GM12878 (cell line): ENCODE measurements at regions not wholly inside any gene's neighbourhood (a gene's known extent, or its start where the extent isn't known, plus 50 kb on each side); places are given as distances from the start of the nearest gene placed in this dataset.

Experiments
- ATAC-seq: fragments of 200-7000 bp; cut with Tn5 transposase; 3 replicates; pipeline ENCODE4 v1.9.1; 2020; ENCODE audit warnings: mild to moderate bottlenecking, moderate library complexity
- BruUV-seq: library from RNA; stranded (reverse); fragments of 400-500 nt; replicated peaks from 2 replicates; lab custom pipeline; 2021; lab: Mats Ljungman, UMichigan
- CTCF ChIA-PET: fragments of 300-600 bp; sonication (Branson Sonifier 250); formaldehyde crosslinking; extraction: SDS; loops from one replicate; lab custom pipeline; 2021; ENCODE audit warnings: inconsistent platforms; lab: Yijun Ruan, JAX
- POLR2A ChIA-PET: fragments of 350-600 bp; formaldehyde crosslinking; extraction: SDS; loops from one replicate; lab custom pipeline; 2021; ENCODE audit warnings: inconsistent platforms; lab: Charles Lee
- RAD21 ChIA-PET: fragments of 300-600 bp; sonication (Branson Sonifier 250); formaldehyde crosslinking; loops from one replicate; lab custom pipeline; 2023; ENCODE audit warnings: antibody characterized with exemption; ENCODE audit not compliant: unreplicated experiment; lab: Charles Lee
- SMC1A ChIA-PET: fragments of 300-600 bp; sonication (Branson Sonifier 250); formaldehyde crosslinking; loops from one replicate; lab custom pipeline; 2023; ENCODE audit not compliant: unreplicated experiment, uncharacterized antibody; lab: Charles Lee
- DNase-seq: peaks from one replicate; pipeline ENCODE4 v3.0.0-alpha.2; 2011; ENCODE audit warnings: low read depth, low spot score
- FAIRE-seq: peaks from 3 replicates; lab custom pipeline; 2011; peaks lifted over from hg19 to GRCh38; lab: Jason Lieb, UNC
- H2AFZ ChIP-seq: 2 replicates; pipeline ENCODE4 v1.6.0; 2011; ENCODE audit warnings: low read depth, low read length, control low read depth; ENCODE audit not compliant: control insufficient read depth
- H3K27ac ChIP-seq: 2 replicates; pipeline ENCODE4 v1.5.1; 2011; ENCODE audit warnings: control low read depth; ENCODE audit not compliant: control insufficient read depth, insufficient read depth
- H3K27me3 ChIP-seq, 2 experiments: replicated peaks in 1 of 2; 2 replicates each; pipeline versions ENCODE4 v1.6.0 to v1.6.1; 2011; ENCODE audit warnings: low read length in 1 of 2; ENCODE audit not compliant: control insufficient read depth in 2 of 2, insufficient read depth in 2 of 2
- H3K36me3 ChIP-seq, 2 experiments: 2 replicates each; pipeline ENCODE4 v1.5.1; 2011; ENCODE audit warnings: low read length in 1 of 2; ENCODE audit not compliant: control insufficient read depth in 2 of 2, insufficient read depth in 2 of 2
- H3K4me1 ChIP-seq: 2 replicates; pipeline ENCODE4 v1.6.1; 2011; ENCODE audit warnings: mild to moderate bottlenecking, low read length, moderate library complexity, mixed read lengths; ENCODE audit not compliant: control insufficient read depth, insufficient read depth
- H3K4me2 ChIP-seq: 2 replicates; pipeline ENCODE4 v1.6.0; 2011; ENCODE audit warnings: control low read depth; ENCODE audit not compliant: control insufficient read depth, insufficient read depth
- H3K4me3 ChIP-seq: fragments of 200-600 bp; sonication (generic); 2 replicates; pipeline ENCODE4 v1.5.1; 2016
- H3K79me2 ChIP-seq: 2 replicates; pipeline ENCODE4 v1.6.0; 2011; ENCODE audit warnings: low read length; ENCODE audit not compliant: control insufficient read depth, insufficient read depth
- H3K9ac ChIP-seq: 2 replicates; pipeline ENCODE4 v1.8.0; 2011; ENCODE audit warnings: low read length, control low read depth, mixed read lengths; ENCODE audit not compliant: control insufficient read depth, insufficient read depth
- H3K9me3 ChIP-seq: replicated peaks from 3 replicates; pipeline ENCODE4 v1.5.1; 2011; ENCODE audit warnings: mild to moderate bottlenecking, low read length; ENCODE audit not compliant: control insufficient read depth, insufficient read depth
- H4K20me1 ChIP-seq: 2 replicates; pipeline ENCODE4 v1.6.0; 2011; ENCODE audit not compliant: control insufficient read depth, insufficient read depth
- CBFB ChIP-seq: IDR thresholded peaks from 2 replicates; pipeline ENCODE4 v1.6.1; 2016; ENCODE audit warnings: antibody characterized with exemption, low read depth
- FOXK2 ChIP-seq: fragments of 450-650 bp; IDR thresholded peaks from 2 replicates; pipeline ENCODE4 v1.6.1; 2017; ENCODE audit warnings: mild to moderate bottlenecking, moderate library complexity
- HDAC2 ChIP-seq: fragments of 200-600 bp; sonication (generic); IDR thresholded peaks from 2 replicates; pipeline ENCODE4 v1.6.1; 2017
- IKZF2 ChIP-seq, 2 experiments: fragments of 450-650 bp; IDR thresholded peaks; 2 replicates each; pipeline ENCODE4 v1.6.1; 2017; ENCODE audit warnings: mild to moderate bottlenecking in 2 of 2, moderate library complexity in 2 of 2
- MEF2A ChIP-seq: IDR thresholded peaks from 2 replicates; pipeline ENCODE4 v1.6.1; 2011; ENCODE audit warnings: low read depth, mild to moderate bottlenecking, low read length, moderate library complexity; ENCODE audit not compliant: insufficient read depth
- MTA2 ChIP-seq: fragments of 450-650 bp; IDR thresholded peaks from 2 replicates; pipeline ENCODE4 v1.6.1; 2016; ENCODE audit warnings: low read depth, mild to moderate bottlenecking, moderate library complexity
- MXI1 ChIP-seq: fragments of 150-350 bp; IDR thresholded peaks from 2 replicates; pipeline ENCODE4 v1.6.1; 2011; ENCODE audit warnings: low read depth, mild to moderate bottlenecking, inconsistent platforms, low read length, improper control_type of control experiment
- NFYA ChIP-seq: IDR thresholded peaks from 2 replicates; pipeline ENCODE4 v1.6.1; 2011; ENCODE audit warnings: low read depth, mild to moderate bottlenecking, low read length, improper control_type of control experiment, borderline replicate concordance
- NR2F1 ChIP-seq: fragments of 450-650 bp; conservative IDR thresholded peaks from 2 replicates; pipeline ENCODE4 v1.6.1; 2017; ENCODE audit warnings: mild to moderate bottlenecking
- POLR2AphosphoS2 ChIP-seq: IDR thresholded peaks from 2 replicates; pipeline ENCODE4 v1.6.1; 2011; ENCODE audit warnings: low read depth, mild to moderate bottlenecking, low read length, improper control_type of control experiment, moderate library complexity
- SMC3 ChIP-seq: IDR thresholded peaks from 2 replicates; pipeline ENCODE4 v1.6.1; 2011; ENCODE audit warnings: low read length, improper control_type of control experiment, borderline replicate concordance
- STAT1 ChIP-seq: fragments of 450-650 bp; conservative IDR thresholded peaks from 2 replicates; pipeline ENCODE4 v1.6.1; 2014; ENCODE audit warnings: antibody characterized with exemption, mild to moderate bottlenecking
- SUZ12 ChIP-seq: fragments of 200-600 bp; sonication (generic); IDR thresholded peaks from one replicate; pipeline ENCODE4 v1.6.1; 2018; ENCODE audit warnings: antibody characterized with exemption, mild to moderate bottlenecking; ENCODE audit not compliant: unreplicated experiment
- ZBED1 ChIP-seq: IDR thresholded peaks from 2 replicates; pipeline ENCODE4 v1.6.1; 2016; ENCODE audit warnings: borderline replicate concordance
- ZNF687 ChIP-seq: fragments of 450-650 bp; IDR thresholded peaks from 2 replicates; pipeline ENCODE4 v1.6.1; 2017; ENCODE audit warnings: mild to moderate bottlenecking, moderate library complexity
- WGBS: methylation state at CpG from one replicate; pipeline ENCODE4 v1.1.6; 2016; ENCODE audit warnings: low lambda C conversion rate; ENCODE audit not compliant: insufficient replicate concordance, insufficient coverage; ENCODE audit errors: missing lambda C conversion rate; 5-methylcytosine and 5-hydroxymethylcytosine counted together
- in situ Hi-C: fragments of 300-500 bp; cut with MboI; formaldehyde crosslinking; loops from 9 replicates; pipeline ENCODE4 v1.14.3; 2018; ENCODE audit warnings: mixed read lengths
- intact Hi-C: fragments of 100-400 bp; cut with micrococcal nuclease; formaldehyde crosslinking; loops from one replicate; pipeline ENCODE4 v1.14.2; 2022; ENCODE audit not compliant: unreplicated experiment

DNA sequence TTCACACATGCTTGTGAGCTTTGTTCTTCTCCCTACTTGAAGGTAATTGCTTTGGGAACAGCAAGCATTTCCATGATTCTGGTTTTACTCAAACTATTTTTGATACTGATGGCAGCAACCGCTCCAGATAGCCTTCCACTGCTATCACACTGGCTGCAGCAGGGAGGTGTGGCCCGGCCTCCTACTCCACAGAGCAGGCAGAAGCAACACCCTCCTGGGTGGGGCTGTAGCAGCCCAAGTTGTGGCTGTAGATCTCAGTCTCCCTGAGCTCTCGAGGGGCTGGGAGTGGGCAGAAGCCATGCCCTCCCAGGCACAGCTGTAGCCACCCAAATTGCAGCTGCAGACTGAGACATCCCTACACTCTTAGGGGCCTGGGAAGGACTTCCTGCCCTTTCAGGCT lies 878.8 kb upstream of the GBE1 start (continued):
- TF ChIP-seq NR2F1 (no peak), CBFB (no peak), ZNF687 (no peak), SMC3 (no peak), POLR2AphosphoS2 (no peak), IKZF2 (IDR thresholded peaks at IDR 0.05) (no peak), ZBED1 (no peak)

DNA sequence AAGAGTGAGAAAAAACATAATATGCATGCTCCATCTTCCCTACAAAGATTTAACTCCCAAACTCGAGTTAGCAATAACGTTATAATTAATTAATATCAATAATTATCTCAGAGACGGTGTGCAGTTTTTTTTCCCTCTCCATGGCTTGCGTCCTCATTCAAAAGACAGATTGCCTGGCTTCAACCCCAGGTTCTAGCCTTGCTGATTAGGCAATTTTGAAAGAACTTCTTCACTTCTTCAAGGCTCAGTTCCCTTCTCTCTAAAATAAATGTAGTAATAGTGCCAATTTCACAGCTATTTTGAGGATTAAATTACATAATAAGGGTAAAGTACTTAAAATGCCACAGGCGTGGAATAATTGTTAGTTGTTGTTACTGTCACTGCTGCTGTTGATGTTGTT lies 876.1 kb upstream of the GBE1 start:
- FAIRE-seq (no peak), DNase-seq (no peak), ATAC-seq (no peak)
- intact Hi-C loops = loop anchor here (10.0 kb wide), 1 partner anchor 887 kb away; no protein-coding TSS in a partner anchor
- H2AFZ ChIP-seq = no peak overlapping the region
- H3K79me2 ChIP-seq = no peaks in the 10 kb centered on the region
- RAD21 ChIA-PET = no interaction called here
- H3K27ac ChIP-seq = no peak overlapping the region
- TF ChIP-seq HDAC2 = no peak
- TF ChIP-seq FOXK2 = no peak
- no peak for TF ChIP-seq MEF2A
- TF ChIP-seq SUZ12 = no peak
- no peak for TF ChIP-seq MTA2
- TF ChIP-seq STAT1 = no peak
- no peak for TF ChIP-seq NFYA
- TF ChIP-seq MXI1 = no peak
- TF ChIP-seq, all 136 proteins: peak for 0
- WGBS = 13% methylated on average over 5 of the region's 5 CpGs
- POLR2A ChIA-PET = no interaction called here
- H3K36me3 ChIP-seq = no peaks in the 10 kb centered on the region
- H3K4me3 ChIP-seq = no peak overlapping the region
- no peaks in the 10 kb centered on the region for H3K27me3 ChIP-seq
- no peaks in the 10 kb centered on the region for H4K20me1 ChIP-seq
- no peaks in the 10 kb centered on the region for H3K4me1 ChIP-seq
- BruUV-seq = no TSS peak
- in situ Hi-C loops = no loop called here
- no peaks in the 10 kb centered on the region; the same call in 2 of the 3 replicates for H3K9me3 ChIP-seq
- SMC1A ChIA-PET = no interaction called here
- CTCF ChIA-PET = no interaction called here
- H3K4me2 ChIP-seq = no peak overlapping the region
- H3K9ac ChIP-seq = no peak overlapping the region
